Renal cortex interstitium (tissue), 11 donors: ENCODE measurements at regions not wholly inside any gene's neighbourhood (a gene's known extent, or its start where the extent isn't known, plus 50 kb on each side); places are given as distances from the start of the nearest gene placed in this dataset.
A peak's percentile ranks its signal among the peaks of the same experiment; 100 is the strongest.

ENCODE experiments used
- DNase-seq, 11 donors: peaks; one replicate each; pipeline ENCODE4 v3.0.0-alpha.2; 2013; ENCODE audit warnings: low read depth in 9 of 11, low spot score in 4 of 11; ENCODE audit errors: extremely low read depth in 1 of 11

GRCh38 chr5:72013766-72014624 is 93.3 kb upstream of the MAP1B start:
- DNase-seq, result peak; percentile 24 to 76 (median 56)

- no peak for DNase-seq
These were observed 92.1 kb upstream of the MAP1B start for GRCh38 chr5:72015103-72015548.

- DNase-seq, result peak in 5 of 11 donors; percentile 11 to 25 (median 15)
These were observed 89.0 kb upstream of the MAP1B start for GRCh38 chr5:72018143-72018803.

- DNase-seq, result no peak
These were observed 86.9 kb upstream of the MAP1B start for GRCh38 chr5:72020161-72020983.

DNA sequence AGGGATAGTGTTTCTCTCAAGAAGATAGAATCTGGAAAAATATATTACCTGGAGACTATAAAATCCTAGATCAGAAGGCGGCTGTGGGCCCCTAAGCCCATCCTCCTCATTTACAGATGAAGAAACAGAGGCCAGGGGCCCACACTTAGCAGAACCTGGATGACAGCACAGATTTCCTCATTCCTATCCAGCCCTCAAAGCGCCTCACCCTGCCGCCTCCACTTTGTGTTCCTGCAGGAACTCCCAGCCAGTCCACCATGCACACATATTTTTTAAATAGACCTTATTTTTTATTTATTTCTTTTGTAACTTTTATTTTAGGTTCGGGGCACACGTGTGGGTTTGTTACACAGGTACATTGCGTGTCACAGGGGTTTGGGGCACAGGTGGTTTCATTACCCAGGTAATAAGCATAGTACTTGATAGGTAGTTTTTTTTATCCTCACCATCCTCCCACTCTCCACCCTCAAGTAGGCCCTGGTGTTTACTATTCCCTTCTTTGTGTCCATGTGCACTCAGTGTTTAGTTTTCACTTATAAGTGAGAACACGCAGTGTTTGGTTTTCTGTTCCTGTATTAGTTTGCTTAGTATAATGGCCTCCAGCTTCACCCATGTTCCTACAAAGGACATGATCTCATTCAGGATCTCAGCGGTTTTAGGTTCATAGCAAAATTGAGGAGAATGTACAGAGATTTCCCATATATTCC is 85.5 kb upstream of the MAP1B start:
- DNase-seq, result no peak

GRCh38 chr5:72028382-72028781 is 78.9 kb upstream of the MAP1B start:
- DNase-seq, result no peak

GRCh38 chr5:72030237-72030636 is 77.0 kb upstream of the MAP1B start:
- DNase-seq, result no peak

DNA sequence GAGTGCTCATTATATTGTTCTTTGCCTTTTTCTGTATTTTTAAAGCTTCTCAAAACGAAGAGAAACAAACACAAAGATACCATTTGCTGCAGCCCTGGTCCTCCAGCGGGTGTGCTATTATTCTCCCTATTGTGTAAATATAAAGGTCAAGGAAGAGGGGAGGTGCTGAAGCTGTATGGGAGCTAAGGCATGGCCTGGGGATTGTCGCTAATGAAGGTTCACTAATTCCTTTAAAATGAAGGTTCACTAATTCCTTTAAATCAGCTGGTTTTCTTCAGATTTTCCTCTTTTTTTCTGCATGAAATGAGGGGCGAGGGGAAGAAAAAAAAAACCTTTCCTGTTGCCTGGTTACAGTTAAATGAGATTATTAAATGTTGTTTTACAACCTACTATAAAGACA is 74.5 kb upstream of the MAP1B start:
- DNase-seq, result no peak

GRCh38 chr5:72034770-72035169 is 72.5 kb upstream of the MAP1B start:
- DNase-seq, result no peak

GRCh38 chr5:72035831-72036230 is 71.4 kb upstream of the MAP1B start:
- DNase-seq, result no peak

DNA sequence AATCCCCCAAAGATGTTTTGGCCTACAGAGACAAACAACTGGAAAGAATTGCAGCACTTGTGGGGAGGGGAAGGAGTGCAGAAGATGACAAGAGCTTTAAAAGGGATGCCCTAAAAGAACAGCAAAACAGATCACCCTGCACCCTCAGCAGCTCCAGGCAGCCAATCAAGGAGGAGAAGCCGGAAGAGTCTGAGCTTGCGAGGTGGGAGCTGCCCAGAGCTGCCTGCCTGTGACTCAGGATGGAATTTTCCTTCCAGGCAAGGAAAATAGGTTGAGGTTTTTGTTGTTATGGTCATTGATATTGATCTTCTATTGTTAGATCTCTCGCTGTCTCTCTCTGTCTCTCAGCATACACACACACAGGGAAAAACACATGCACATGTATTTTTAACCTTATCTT is 70.3 kb upstream of the MAP1B start:
- no peak for DNase-seq

DNA sequence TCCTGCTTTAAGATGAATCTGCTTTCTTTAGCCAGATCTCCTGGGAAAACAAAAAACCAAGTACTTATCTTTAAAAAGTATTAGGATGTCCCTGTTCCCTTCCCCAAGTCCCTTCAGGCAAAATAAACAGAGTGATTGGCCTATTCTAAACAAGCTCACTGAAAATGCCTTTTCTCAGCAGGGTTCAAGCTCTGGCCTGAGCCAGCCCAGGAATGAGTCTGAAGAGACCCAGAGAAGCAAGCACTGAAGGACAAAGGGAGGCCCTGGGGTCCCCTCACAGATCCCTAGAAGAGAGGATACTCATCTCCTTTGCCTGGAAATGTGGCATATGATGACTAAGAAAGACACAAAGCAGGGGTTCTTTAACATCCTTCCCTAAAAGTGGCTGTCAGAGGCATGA is 66.8 kb upstream of the MAP1B start:
- DNase-seq, result no peak

- DNase-seq, result no peak
These were observed 65.6 kb upstream of the MAP1B start for GRCh38 chr5:72041654-72042053.

GRCh38 chr5:72042097-72042496 is 65.2 kb upstream of the MAP1B start:
- DNase-seq, result no peak

DNA sequence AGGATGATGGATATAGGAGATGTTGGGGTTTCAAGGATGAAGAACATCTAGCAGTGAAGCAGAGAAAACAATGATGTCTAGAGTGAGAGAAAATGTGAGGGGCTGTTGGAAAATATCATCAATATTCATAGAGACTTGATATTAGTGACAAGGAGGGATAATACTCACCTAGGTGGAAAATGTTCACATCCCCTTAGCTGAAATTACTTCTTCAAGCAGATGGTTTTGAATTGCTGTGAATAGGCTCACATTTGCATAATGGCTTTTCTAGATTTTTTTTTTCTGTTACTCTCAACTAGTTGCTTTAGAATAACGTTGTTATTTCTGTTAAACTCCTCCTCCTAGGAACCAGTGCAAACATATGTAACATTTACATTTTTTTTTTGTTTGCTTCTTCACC is 61.6 kb upstream of the MAP1B start:
- DNase-seq, result no peak

- no peak for DNase-seq
These were observed 61.2 kb upstream of the MAP1B start for GRCh38 chr5:72046106-72046505.

DNA sequence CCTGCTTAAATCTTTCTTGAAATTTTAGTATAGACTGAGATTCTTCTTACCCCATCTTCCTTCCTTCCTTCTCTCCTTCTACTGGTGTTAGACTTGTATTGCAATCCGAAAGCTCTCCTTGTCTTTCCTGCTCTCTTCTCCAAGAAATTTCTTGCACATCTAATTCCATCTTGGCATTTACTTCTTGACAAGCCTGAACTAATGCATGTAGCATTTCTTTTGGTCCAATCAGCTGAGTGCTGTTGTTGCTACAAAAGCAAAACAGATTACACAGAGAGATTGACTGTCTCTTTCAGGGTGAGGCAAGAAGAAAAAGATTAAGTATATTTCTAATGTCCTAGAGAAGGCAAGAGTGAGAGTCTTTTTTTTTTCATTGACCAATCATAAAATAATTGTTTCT is 51.6 kb upstream of the MAP1B start:
- no peak for DNase-seq
